ENCODE measurements at regions not wholly inside any gene's neighbourhood (a gene's known extent, or its start where the extent isn't known, plus 50 kb on each side); places are given as distances from the start of the nearest gene placed in this dataset.
"Not testable (repeated sequence)": the region's sequence is repeated elsewhere in the genome, so short reads cannot be mapped to it uniquely, and the experiment has no call there.

GRCh38 chr13:54599413-54599812 lies 1570.8 kb downstream of the OLFM4 start:
- DNase-seq, result no peak

GRCh38 chr13:54606944-54607343 lies 1578.3 kb downstream of the OLFM4 start:
- DNase-seq, result no peak

GRCh38 chr13:54607421-54607820 lies 1578.8 kb downstream of the OLFM4 start:
- DNase-seq, result no peak

GRCh38 chr13:54611390-54611789 lies 1582.8 kb downstream of the OLFM4 start:
- no peak for DNase-seq

DNA sequence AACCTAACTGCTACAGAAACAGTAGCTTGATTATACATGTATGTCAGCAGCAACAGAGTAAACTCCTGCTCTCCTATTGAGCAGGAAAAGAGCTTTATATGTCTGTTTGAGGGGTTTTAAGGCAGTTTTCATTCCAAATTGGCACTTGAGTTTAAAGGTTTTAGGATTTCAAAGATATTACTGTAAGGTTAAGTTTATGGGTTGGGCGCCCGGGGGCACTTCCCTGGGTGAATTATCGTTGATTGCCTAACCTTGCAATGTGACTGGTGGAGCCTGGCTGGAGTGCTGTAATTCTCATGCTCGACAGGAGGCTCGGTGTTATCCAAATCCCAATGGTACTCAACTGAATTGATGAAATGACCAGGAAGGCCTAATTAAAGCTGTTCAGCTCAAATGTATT lies 1586.1 kb downstream of the OLFM4 start:
- DNase-seq, result no peak

DNA sequence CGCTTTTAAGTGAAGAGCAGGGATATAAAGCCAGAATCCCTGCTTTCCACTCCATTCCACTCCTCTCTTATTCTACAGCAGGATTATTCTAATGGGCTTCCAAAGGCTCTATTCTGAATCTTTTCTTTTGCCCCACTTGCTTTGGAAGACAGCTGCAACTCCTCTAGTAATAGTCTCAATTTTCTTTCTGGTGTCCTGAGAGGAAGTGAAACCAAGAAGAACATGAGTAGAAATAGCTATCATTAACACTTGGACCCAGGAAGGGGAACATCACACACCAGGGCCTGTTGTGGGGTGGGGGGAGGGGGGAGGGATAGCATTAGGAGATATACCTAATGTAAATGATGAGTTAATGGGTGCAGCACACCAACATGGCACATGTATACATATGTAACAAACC lies 1597.9 kb downstream of the OLFM4 start:
- DNase-seq, result not testable (repeated sequence)

GRCh38 chr13:54627646-54628372 lies 1599.2 kb downstream of the OLFM4 start:
- no peak for DNase-seq

DNA sequence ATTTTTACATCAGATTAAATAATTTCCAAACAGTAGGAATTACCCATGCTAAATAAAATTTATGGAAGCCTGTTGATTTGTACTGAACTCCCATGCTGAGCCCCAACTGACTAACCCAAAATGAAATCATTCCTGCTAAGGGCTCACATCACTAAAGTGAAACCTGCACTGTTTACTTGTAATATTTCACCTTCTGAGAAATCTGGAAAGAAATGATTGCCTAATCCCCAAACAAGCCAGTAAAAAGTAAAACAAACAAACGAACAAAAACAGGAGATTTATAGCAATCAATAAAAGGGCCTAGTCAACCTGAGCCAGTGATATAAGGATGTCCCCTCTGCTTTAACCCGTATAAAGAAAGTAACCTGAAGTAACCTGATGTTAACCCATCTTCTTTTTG lies 1599.8 kb downstream of the OLFM4 start:
- DNase-seq, result no peak

DNA sequence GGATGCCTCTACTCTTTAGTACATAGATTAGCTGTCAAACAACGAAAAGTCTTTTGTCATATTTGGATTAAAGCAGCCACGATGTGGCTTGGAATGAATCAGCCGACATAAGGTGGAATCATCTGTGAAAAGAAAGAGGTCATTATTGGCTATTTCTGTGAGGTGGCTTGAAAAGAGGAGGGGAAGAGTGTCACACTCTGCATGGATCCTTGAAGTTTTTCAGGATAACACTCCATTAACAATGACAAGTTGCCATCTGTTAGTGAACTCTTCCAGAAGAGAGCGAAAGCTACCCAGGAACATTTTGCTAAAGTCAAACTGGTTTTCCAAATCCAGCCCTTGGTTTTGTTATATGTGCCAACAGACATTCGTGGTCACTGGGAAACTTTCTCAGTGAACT lies 1604.8 kb downstream of the OLFM4 start:
- no peak for DNase-seq

DNA sequence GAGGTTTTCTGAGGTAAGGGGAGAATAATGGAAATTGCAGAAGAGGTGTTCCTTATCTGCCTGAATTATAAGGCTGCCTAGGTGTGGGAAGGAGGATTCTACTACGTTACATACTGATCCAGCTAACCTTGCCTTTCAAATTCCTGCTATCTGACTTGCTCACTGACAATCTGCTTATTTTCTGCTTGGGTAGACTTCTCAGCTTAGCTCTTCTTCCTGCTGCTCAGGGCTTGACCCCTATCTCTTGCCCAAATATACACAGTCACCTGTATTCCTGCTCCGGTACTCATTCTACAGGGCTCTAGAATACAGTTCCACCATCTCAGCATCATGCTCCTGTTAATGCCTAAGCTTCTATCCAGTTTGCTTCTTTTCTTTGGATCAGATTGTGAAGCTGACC lies 1607.6 kb downstream of the OLFM4 start:
- no peak for DNase-seq

GRCh38 chr13:54637366-54637765 lies 1608.8 kb downstream of the OLFM4 start:
- no peak for DNase-seq

DNA sequence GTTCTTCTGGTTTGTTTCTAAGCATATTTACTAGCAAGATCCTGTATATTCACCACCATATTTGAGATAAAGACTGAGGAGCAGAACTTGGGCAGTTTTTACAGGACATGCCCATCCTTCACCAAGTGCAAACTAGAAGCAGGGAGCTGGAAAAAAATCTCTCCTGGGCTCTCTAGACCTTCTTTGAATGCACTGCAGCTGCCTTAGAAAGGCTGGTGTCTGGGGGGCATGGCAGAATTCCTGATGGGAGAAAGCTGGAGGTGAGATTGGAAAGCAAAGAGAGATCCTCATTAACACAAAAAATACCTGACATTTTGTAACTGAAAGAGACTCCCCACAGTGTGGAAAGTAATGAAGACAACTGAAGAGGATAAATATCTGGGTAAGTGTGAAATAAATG lies 1612.1 kb downstream of the OLFM4 start:
- DNase-seq, result no peak

DNA sequence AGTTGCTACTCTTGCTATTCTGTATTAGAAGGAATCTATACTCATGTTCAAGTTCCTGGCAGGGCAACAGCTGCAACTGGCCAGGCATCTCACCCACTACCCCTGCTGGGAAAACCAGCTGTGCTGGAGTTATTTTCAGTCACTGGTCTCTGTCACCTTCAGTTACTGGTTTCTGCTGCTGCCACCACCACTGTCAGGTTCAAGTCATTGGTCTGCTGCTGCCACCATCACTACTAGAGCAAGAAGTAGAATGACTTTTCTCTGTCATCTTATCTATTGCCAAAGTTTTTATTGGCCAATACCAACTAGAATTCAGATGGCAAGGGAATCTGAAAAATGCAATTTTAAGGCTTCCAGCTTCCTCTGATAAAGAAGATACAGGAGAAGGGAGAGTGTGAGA lies 1615.2 kb downstream of the OLFM4 start:
- DNase-seq, result no peak

GRCh38 chr13:54647275-54647674 lies 1618.7 kb downstream of the OLFM4 start:
- DNase-seq, result no peak

DNA sequence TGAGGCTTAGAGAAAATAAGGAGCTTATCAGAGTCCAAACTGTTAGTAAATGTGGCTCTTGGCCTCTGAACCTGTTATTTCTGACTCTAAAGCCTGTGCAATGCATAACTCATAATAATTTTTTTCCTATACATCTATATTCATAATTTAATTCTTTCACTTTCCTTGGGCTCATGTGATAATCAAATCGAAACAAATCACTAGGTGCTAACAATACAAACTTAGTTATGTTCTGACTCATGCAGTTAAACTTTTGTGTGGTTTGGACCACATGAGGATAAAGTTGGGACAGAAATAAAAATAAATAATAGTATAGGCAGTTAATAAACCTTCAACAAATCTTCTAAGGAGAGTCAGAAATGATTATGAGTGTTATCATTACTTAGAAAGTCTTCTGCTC lies 1629.0 kb downstream of the OLFM4 start:
- no peak for DNase-seq

DNA sequence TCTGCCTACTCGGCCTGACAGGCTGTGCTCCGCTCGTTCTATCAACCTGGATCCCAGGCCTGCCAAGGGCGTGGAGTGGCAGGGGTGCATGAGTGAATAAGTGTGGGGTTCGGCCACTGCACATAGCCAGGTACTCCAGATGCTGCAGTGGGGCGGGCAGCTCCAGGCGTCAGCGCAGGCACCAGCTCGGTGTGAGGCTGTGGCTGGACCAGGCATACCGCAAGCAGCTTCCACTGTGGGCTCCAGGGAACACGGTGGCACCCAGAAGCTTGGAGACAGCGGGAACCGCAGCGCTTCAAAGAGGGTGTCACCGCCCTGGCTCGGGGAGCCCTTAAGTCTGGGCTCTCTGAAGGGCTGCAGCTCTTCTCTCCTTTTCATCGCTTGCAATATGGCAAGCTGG lies 1630.2 kb downstream of the OLFM4 start:
- DNase-seq, result no peak

GRCh38 chr13:54660277-54660676 lies 1631.7 kb downstream of the OLFM4 start:
- no peak for DNase-seq

DNA sequence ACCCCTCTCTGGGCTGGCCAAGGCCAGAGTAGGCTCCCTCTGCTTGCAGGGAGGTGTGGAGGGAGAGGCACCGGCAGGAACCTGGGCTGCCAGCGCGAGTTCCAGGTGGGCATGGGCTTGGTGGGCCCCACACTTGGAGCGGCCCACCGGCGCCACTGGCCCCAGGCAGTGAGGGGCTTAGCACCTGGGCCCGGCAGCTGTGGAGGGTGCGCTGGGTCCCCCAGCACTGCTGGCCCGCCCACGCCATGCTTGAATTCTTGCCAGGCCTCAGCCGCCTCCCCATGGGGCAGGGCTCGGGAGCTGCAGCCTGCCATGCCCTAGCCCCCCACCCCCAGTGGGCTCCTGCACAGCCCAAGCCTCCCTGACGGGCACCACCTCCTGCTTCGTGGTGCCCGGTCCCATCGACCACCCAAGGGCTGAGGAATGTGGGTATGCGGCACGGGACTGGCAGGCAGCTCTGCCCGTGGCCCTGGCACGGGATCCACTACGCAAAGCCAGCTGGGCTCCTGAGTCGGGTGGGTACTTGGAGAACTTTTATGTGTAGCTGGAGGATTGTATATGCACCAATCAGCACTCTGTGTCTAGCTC lies 1648.0 kb downstream of the OLFM4 start:
- no peak for DNase-seq

DNA sequence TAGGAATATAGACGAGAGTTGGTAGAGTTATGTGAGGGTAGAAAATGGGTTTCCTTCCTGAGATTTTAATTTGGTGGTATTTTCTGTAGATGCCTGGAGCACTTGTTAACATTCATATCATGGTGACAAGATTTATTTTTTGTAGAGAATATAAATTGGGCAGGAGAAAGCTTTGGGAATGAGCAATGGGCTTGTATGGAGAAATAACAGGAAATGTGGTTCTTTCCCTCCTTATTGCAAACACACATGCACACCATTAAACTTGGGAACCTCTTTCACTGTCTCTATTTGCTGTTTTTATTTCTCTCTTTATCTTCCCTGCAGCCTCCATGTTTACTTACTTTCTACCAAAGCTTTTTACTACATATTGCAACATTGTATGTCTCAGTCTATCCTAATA lies 1653.6 kb downstream of the OLFM4 start:
- DNase-seq, result no peak

DNA sequence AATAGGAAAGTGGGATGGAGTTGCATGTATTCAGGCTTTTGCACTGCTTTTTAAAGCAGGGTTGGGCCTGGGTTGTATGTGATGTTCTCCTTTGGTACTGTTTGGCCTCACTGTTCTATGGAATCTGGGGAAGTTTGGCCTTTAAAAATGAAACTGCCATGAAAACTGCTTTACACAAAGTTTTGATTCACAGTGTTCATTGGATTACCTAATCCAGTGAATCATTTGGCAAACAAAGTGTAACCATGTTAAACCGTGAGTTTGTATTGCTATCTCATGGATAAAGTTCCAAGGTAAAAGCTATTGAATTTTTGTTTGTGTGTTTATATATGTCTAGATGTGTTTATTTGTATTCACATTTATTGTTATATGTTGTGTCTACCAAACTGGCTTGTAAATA lies 1658.6 kb downstream of the OLFM4 start:
- DNase-seq, result no peak

DNA sequence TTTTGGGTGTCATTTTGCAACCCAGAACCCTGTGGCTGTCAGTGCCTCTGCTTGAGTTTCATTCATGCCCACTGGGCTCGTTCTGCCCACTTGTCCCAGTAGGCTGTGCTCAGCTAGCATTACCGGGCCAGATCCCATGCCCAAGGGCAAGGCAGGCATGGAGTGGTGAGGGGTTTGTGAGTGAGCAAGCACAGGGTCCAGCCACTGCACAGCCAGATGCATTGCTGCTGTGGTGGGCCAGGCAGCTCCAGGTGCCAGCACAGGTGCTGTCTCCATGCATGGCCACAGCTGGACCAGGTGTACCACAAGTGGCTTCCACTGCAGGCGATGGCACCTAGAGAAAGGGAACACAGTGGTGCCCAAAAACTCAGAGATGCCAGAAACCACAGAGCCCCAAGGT lies 1671.2 kb downstream of the OLFM4 start:
- no peak for DNase-seq

DNA sequence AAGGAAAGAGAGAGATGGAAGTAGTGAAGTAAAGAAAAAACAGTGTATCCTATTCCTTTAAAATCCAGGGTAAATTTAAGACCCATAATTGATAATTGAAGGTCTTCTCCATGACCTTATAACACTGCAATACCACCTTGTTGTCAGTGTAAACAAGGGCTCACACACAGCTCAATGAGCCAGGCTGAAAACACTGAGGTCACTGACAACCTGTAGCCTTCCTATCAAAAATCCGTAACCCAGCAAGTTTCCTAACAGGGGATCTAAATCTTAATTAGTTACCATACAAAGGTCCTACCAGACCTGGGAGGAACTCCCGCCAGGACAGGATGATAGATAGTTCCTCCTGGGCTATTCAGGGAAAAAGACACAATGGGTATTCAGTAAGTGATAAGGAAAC lies 1677.1 kb downstream of the OLFM4 start:
- DNase-seq, result no peak

GRCh38 chr13:54706336-54706735 lies 1677.7 kb downstream of the OLFM4 start:
- no peak for DNase-seq

GRCh38 chr13:54709546-54709945 lies 1680.9 kb downstream of the OLFM4 start:
- DNase-seq, result no peak

DNA sequence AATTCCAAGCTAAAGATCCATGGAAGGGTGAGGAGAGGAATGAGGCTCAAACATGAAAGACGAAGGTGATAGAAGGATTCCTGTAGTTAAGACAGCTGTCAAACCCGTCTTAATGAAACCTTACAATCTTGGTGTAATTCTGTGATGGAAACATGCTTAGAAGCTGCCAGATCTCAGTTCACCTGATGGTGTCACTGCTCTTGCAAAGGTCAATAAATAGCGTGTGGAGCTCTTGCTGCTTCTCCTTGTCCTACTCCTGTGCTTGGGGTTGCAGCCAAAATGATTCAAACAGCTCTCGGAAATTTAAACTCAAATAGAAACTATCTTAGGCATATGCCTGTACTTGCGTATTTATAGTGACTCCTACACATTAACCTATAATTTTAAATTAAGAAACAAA lies 1705.0 kb downstream of the OLFM4 start:
- DNase-seq, result no peak

All from right hindlimb (tissue), 1 donor.